Ovary (tissue), 3 donors: ENCODE measurements at regions not wholly inside any gene's neighbourhood (a gene's known extent, or its start where the extent isn't known, plus 50 kb on each side); places are given as distances from the start of the nearest gene placed in this dataset.

Experiments
- CTCF ChIP-seq, 3 donors: fragments of 450-650 bp in 2 of 3; fragments of 200-600 bp in 1 of 3; IDR thresholded peaks; one replicate each; pipeline versions ENCODE4 v1.5.1 to v1.8.0; 2016 to 2022; ENCODE audit warnings: antibody characterized with exemption in 3 of 3, mild to moderate bottlenecking in 1 of 3
- POLR2A ChIP-seq: fragments of 450-650 bp; IDR thresholded peaks from one replicate; pipeline ENCODE4 v1.6.1; 2017; ENCODE audit warnings: antibody characterized with exemption, mild to moderate bottlenecking, moderate library complexity
- donor health status: DM: no; HTN: no; CAD: no.

- no peak for TF ChIP-seq CTCF (IDR thresholded peaks at IDR 0.05)
- no peak for TF ChIP-seq POLR2A
Measured at GRCh38 chr3:158954420-158954819, 152.6 kb downstream of the MFSD1 start.
